IMR-90 (cell line): ENCODE measurements at regions not wholly inside any gene's neighbourhood (a gene's known extent, or its start where the extent isn't known, plus 50 kb on each side); places are given as distances from the start of the nearest gene placed in this dataset.

ENCODE experiments used
- ELK1 ChIP-seq: fragments of 150-350 bp; IDR thresholded peaks from 2 replicates; pipeline ENCODE4 v1.6.1; 2016; ENCODE audit warnings: low read depth, mild to moderate bottlenecking, low read length, moderate library complexity, borderline replicate concordance
- POLR2A ChIP-seq: IDR thresholded peaks from 2 replicates; pipeline ENCODE4 v1.6.1; 2012; ENCODE audit warnings: mild to moderate bottlenecking, low read depth, low read length

- TF ChIP-seq ELK1: no peak
- no peak for TF ChIP-seq POLR2A
These were observed 83.6 kb upstream of the STX18 start for GRCh38 chr4:4625488-4625887.
